AG04450 (cell line): ENCODE measurements at regions not wholly inside any gene's neighbourhood (a gene's known extent, or its start where the extent isn't known, plus 50 kb on each side); places are given as distances from the start of the nearest gene placed in this dataset.

Experiments
- CTCF ChIA-PET: fragments of 300-600, 350-600 bp; formaldehyde crosslinking; extraction: SDS; loops from one replicate; lab custom pipeline; 2022; ENCODE audit warnings: antibody characterized with exemption, inconsistent platforms; lab: Charles Lee
- POLR2A ChIA-PET: fragments of 350-600 bp; formaldehyde crosslinking; extraction: SDS; loops from one replicate; lab custom pipeline; 2021; ENCODE audit warnings: antibody characterized with exemption, inconsistent platforms; lab: Yijun Ruan, JAX
- DNase-seq: peaks from one replicate; pipeline ENCODE4 v3.0.0-alpha.2; 2011; ENCODE audit warnings: low read depth, low spot score
- H3K27ac ChIP-seq: one replicate; pipeline ENCODE4 v1.5.1; 2012; ENCODE audit warnings: low read depth, low read length, control low read depth
- H3K27me3 ChIP-seq: one replicate; pipeline ENCODE4 v1.6.0; 2012; ENCODE audit warnings: low read length; ENCODE audit not compliant: control insufficient read depth, insufficient read depth
- H3K4me3 ChIP-seq: 2 replicates; pipeline ENCODE4 v1.5.1; 2011; ENCODE audit warnings: mild to moderate bottlenecking, low read depth, low read length, control low read depth
- H3K9me3 ChIP-seq: 2 replicates; pipeline ENCODE4 v1.5.1; 2012; ENCODE audit warnings: low read length; ENCODE audit not compliant: control insufficient read depth, insufficient read depth
- TF ChIP-seq, protein P1 (sequence below): IDR thresholded peaks from 2 replicates; pipeline ENCODE4 v1.5.1; 2011; ENCODE audit warnings: low read depth, low read length, control low read depth, inconsistent platforms

DNA sequence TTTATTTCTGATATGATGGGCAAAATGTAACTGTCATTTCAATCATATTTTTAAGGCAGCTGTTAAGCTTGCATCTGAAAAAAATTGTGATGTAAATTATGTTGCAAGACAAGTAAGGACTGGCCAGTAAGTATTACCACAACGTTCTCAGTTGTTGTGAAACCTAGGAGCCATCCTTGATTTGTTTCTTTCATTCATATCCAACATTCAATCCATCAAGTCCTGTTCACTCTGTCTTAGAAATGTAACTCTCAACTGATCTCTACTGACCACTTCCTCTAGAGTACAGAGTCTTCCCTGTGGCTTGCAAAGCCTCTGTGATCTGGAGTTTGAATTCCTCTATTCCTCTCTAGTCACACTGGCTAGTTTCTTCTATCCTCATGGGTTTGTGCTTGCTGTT is 161.4 kb upstream of the MAD2L1 start:
- no peaks in the 10 kb centered on the region for H3K27me3 ChIP-seq

GRCh38 chr4:120227554-120227953 is 160.9 kb upstream of the MAD2L1 start:
- Histone ChIP-seq H3K9me3 (no peaks in the 10 kb centered on the region), H3K27me3 (no peaks in the 10 kb centered on the region), H3K4me3 (no peak overlapping the region), H3K27ac (no peak overlapping the region)
- TF ChIP-seq, protein P1, sequence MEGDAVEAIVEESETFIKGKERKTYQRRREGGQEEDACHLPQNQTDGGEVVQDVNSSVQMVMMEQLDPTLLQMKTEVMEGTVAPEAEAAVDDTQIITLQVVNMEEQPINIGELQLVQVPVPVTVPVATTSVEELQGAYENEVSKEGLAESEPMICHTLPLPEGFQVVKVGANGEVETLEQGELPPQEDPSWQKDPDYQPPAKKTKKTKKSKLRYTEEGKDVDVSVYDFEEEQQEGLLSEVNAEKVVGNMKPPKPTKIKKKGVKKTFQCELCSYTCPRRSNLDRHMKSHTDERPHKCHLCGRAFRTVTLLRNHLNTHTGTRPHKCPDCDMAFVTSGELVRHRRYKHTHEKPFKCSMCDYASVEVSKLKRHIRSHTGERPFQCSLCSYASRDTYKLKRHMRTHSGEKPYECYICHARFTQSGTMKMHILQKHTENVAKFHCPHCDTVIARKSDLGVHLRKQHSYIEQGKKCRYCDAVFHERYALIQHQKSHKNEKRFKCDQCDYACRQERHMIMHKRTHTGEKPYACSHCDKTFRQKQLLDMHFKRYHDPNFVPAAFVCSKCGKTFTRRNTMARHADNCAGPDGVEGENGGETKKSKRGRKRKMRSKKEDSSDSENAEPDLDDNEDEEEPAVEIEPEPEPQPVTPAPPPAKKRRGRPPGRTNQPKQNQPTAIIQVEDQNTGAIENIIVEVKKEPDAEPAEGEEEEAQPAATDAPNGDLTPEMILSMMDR = no peak
- ChIA-PET POLR2A (no interaction called here), CTCF (no interaction called here)
- no peak for DNase-seq

More for the DNA sequence above, 161.4 kb upstream of the MAD2L1 start:
- POLR2A ChIA-PET = no interaction called here
- no peak for DNase-seq
- H3K4me3 ChIP-seq = no peak overlapping the region
- CTCF ChIA-PET = no interaction called here
- TF ChIP-seq, protein P1 = no peak
- H3K9me3 ChIP-seq = no peaks in the 10 kb centered on the region
- no peak overlapping the region for H3K27ac ChIP-seq

- TF ChIP-seq, protein P1 = no peak
- no peak for DNase-seq
- Histone ChIP-seq H3K9me3 (no peaks in the 10 kb centered on the region), H3K27me3 (no peaks in the 10 kb centered on the region), H3K27ac (no peak overlapping the region), H3K4me3 (no peak overlapping the region)
- CTCF ChIA-PET = no interaction called here
- POLR2A ChIA-PET = no interaction called here
These were observed 158.9 kb upstream of the MAD2L1 start for GRCh38 chr4:120225527-120225926.

GRCh38 chr4:120218981-120219380 is 152.3 kb upstream of the MAD2L1 start:
- Histone ChIP-seq H3K9me3 (no peaks in the 10 kb centered on the region), H3K4me3 (no peak overlapping the region), H3K27me3 (no peaks in the 10 kb centered on the region), H3K27ac (no peak overlapping the region)
- POLR2A ChIA-PET = no interaction called here
- no peak for DNase-seq
- CTCF ChIA-PET = no interaction called here
- TF ChIP-seq, protein P1 = no peak

GRCh38 chr4:120215350-120215749 is 148.7 kb upstream of the MAD2L1 start:
- CTCF ChIA-PET = no interaction called here
- POLR2A ChIA-PET = no interaction called here
- Histone ChIP-seq H3K4me3 (no peak overlapping the region), H3K27ac (no peak overlapping the region), H3K27me3 (no peaks in the 10 kb centered on the region), H3K9me3 (no peaks in the 10 kb centered on the region)
- TF ChIP-seq, protein P1 = no peak
- DNase-seq = no peak
